MM.1S (cell line): ENCODE measurements at regions not wholly inside any gene's neighbourhood (a gene's known extent, or its start where the extent isn't known, plus 50 kb on each side); places are given as distances from the start of the nearest gene placed in this dataset.

Source experiments
- DNase-seq: peaks from one replicate; pipeline ENCODE4 v3.0.0-alpha.2; 2015
- H2AFZ ChIP-seq: fragments of 300-600 bp; sonication (generic); 2 replicates; pipeline ENCODE4 v1.6.0; 2016; ENCODE audit warnings: antibody characterized with exemption, low read length
- H3F3A ChIP-seq: fragments of 300-600 bp; sonication (generic); 2 replicates; pipeline ENCODE4 v1.6.1; 2016; ENCODE audit warnings: mild to moderate bottlenecking, antibody characterized with exemption, low read length, moderate library complexity, mixed read lengths; ENCODE audit not compliant: insufficient read depth
- H3K27ac ChIP-seq: fragments of 300-600 bp; sonication (generic); 2 replicates; pipeline ENCODE4 v1.5.1; 2016; ENCODE audit warnings: mild to moderate bottlenecking, low read length
- H3K27me3 ChIP-seq: fragments of 300-600 bp; sonication (generic); replicated peaks from 2 replicates; pipeline ENCODE4 v1.6.0; 2016; ENCODE audit warnings: low read length; ENCODE audit not compliant: insufficient read depth
- H3K36me3 ChIP-seq: fragments of 300-600 bp; sonication (generic); replicated peaks from 2 replicates; pipeline ENCODE4 v1.6.1; 2016; ENCODE audit warnings: mild to moderate bottlenecking, low read length, mixed read lengths; ENCODE audit not compliant: insufficient read depth
- H3K4me1 ChIP-seq: fragments of 300-600 bp; sonication (generic); 2 replicates; pipeline ENCODE4 v1.6.1; 2016; ENCODE audit warnings: low read length, mixed read lengths
- H3K4me2 ChIP-seq: fragments of 300-600 bp; sonication (generic); 2 replicates; pipeline ENCODE4 v1.6.0; 2016; ENCODE audit warnings: low read depth, low read length
- H3K4me3 ChIP-seq: fragments of 300-600 bp; sonication (generic); 2 replicates; pipeline ENCODE4 v1.5.1; 2016; ENCODE audit warnings: low read length, mixed read lengths
- H3K79me2 ChIP-seq: fragments of 300-600 bp; sonication (generic); 2 replicates; pipeline ENCODE4 v1.6.1; 2016; ENCODE audit warnings: mixed run types, low read length, mixed read lengths
- H3K9ac ChIP-seq: fragments of 300-600 bp; sonication (generic); 2 replicates; pipeline ENCODE4 v1.6.1; 2016; ENCODE audit warnings: low read length, mixed read lengths
- H3K9me2 ChIP-seq: fragments of 300-600 bp; sonication (generic); replicated peaks from 2 replicates; pipeline ENCODE4 v1.6.1; 2016; ENCODE audit warnings: mild to moderate bottlenecking, low read length, mixed read lengths; ENCODE audit not compliant: insufficient read depth
- H3K9me3 ChIP-seq: fragments of 300-600 bp; sonication (generic); replicated peaks from 2 replicates; pipeline ENCODE4 v1.6.1; 2016; ENCODE audit warnings: mild to moderate bottlenecking, low read length, mixed read lengths; ENCODE audit not compliant: insufficient read depth
- H4K20me1 ChIP-seq: fragments of 300-600 bp; sonication (generic); 2 replicates; pipeline ENCODE4 v1.6.1; 2016; ENCODE audit warnings: mild to moderate bottlenecking, low read length, moderate library complexity, mixed read lengths; ENCODE audit not compliant: insufficient read depth
- CTCF ChIP-seq: fragments of 300-600 bp; sonication (generic); IDR thresholded peaks from 2 replicates; pipeline ENCODE4 v1.5.1; 2016; ENCODE audit warnings: antibody characterized with exemption, low read length, mixed read lengths
- EZH2 ChIP-seq: fragments of 300-600 bp; sonication (generic); optimal IDR thresholded peaks from 2 replicates; pipeline ENCODE3; 2017; ENCODE audit warnings: low read depth, mild to moderate bottlenecking, antibody characterized with exemption, low read length, mixed read lengths
- EZH2phosphoT487 ChIP-seq: fragments of 300-600 bp; sonication (generic); IDR thresholded peaks from 2 replicates; pipeline ENCODE4 v1.6.1; 2018; ENCODE audit warnings: antibody characterized with exemption, low read length

- no peaks in the 10 kb centered on the region for H3K36me3 ChIP-seq
- no peak overlapping the region for H3K9ac ChIP-seq
- H3K27me3 ChIP-seq: no peaks in the 10 kb centered on the region
- H3K4me1 ChIP-seq: no peaks in the 10 kb centered on the region
- H3K4me3 ChIP-seq: no peak overlapping the region
- no peaks in the 10 kb centered on the region for H3K9me3 ChIP-seq
- H3K27ac ChIP-seq: no peak overlapping the region
- no peak overlapping the region for H3K4me2 ChIP-seq
- H2AFZ ChIP-seq: no peak overlapping the region
- TF ChIP-seq CTCF (no peak), EZH2phosphoT487 (no peak), EZH2 (no peak)
- no peak for DNase-seq
- H3K79me2 ChIP-seq: no peaks in the 10 kb centered on the region
- H3K9me2 ChIP-seq: no peaks in the 10 kb centered on the region
- no peaks in the 10 kb centered on the region for H3F3A ChIP-seq
- H4K20me1 ChIP-seq: no peaks in the 10 kb centered on the region
Measured at GRCh38 chr1:229710746-229711145, 84.7 kb downstream of the URB2 start.

GRCh38 chr1:229714306-229714705 lies 88.3 kb downstream of the URB2 start:
- no peaks in the 10 kb centered on the region for H3F3A ChIP-seq
- no peak overlapping the region for H3K27ac ChIP-seq
- no peaks in the 10 kb centered on the region for H3K79me2 ChIP-seq
- no peak overlapping the region for H3K9ac ChIP-seq
- no peak for DNase-seq
- no peaks in the 10 kb centered on the region for H3K27me3 ChIP-seq
- no peaks in the 10 kb centered on the region for H3K36me3 ChIP-seq
- no peak overlapping the region for H2AFZ ChIP-seq
- H4K20me1 ChIP-seq: no peaks in the 10 kb centered on the region
- H3K9me2 ChIP-seq: no peaks in the 10 kb centered on the region
- TF ChIP-seq CTCF: no peak
- no peak for TF ChIP-seq EZH2phosphoT487
- TF ChIP-seq EZH2: no peak
- no peak overlapping the region for H3K4me3 ChIP-seq
- H3K9me3 ChIP-seq: no peaks in the 10 kb centered on the region
- no peak overlapping the region for H3K4me2 ChIP-seq
- H3K4me1 ChIP-seq: no peaks in the 10 kb centered on the region

- Histone ChIP-seq H3F3A (no peaks in the 10 kb centered on the region), H3K4me2 (no peak overlapping the region), H3K27me3 (no peaks in the 10 kb centered on the region), H3K9me3 (no peaks in the 10 kb centered on the region), H3K27ac (no peak overlapping the region), H3K4me1 (no peaks in the 10 kb centered on the region), H3K79me2 (no peaks in the 10 kb centered on the region), H3K9ac (no peak overlapping the region), H2AFZ (no peak overlapping the region), H3K4me3 (no peak overlapping the region), H3K9me2 (no peaks in the 10 kb centered on the region), H4K20me1 (no peaks in the 10 kb centered on the region), H3K36me3 (no peaks in the 10 kb centered on the region)
- DNase-seq: peak; percentile 71
- TF ChIP-seq EZH2phosphoT487 (no peak), CTCF (peak; percentile 87)
Measured at GRCh38 chr1:229714964-229715603, 89.0 kb downstream of the URB2 start.
